T-helper 1 cell (primary cell): ENCODE measurements at regions not wholly inside any gene's neighbourhood (a gene's known extent, or its start where the extent isn't known, plus 50 kb on each side); places are given as distances from the start of the nearest gene placed in this dataset.

Experiments used
- DNase-seq, 5 donors: peaks; one replicate each; pipeline ENCODE4 v3.0.0-alpha.2; 2012 to 2020

DNA sequence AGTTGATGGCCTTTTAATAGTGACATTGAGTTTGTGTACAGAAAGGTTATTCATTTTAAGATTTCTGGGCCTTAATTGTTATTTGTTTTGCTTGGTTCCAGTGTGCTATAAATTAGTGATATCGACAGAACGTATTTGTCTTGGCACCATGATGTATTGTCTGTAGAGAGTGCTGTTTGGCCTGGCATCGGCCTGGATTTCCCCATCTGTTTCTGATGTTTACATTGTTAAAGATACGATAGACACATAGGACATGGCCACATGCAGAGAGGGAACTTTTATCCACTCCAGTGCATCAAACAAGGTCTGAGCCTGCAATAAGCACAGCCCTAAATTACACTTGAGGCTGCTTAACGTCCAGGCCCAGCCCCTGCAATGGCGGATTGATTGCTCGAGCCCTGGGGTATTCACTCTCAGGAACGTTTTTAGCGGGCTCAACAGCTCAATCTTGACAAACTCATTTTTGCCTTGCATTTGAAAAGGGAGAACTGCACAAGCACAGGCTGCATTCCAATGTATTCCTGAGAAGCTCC lies 144.7 kb downstream of the SLC4A3 start:
- no peak for DNase-seq

DNA sequence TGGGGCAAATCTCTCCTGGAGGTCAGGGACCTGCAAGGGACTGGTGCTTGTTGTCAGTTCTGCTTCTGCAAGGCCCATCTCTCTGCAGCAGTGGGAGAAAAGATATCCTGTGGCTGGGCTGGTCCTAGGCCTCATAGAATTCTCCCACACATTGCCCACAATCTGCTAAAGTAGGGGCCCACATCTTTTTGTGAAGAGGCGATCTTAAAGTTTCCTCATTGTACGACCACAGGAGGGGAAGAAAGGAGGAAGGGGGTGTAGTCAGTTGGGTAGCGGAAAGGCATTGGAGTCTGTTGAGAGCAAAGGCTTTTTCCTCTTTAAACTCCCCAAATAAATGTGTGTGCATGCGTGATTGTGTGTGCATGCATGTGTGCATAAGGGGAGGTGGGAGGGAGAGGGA lies 145.3 kb downstream of the SLC4A3 start:
- DNase-seq = no peak

DNA sequence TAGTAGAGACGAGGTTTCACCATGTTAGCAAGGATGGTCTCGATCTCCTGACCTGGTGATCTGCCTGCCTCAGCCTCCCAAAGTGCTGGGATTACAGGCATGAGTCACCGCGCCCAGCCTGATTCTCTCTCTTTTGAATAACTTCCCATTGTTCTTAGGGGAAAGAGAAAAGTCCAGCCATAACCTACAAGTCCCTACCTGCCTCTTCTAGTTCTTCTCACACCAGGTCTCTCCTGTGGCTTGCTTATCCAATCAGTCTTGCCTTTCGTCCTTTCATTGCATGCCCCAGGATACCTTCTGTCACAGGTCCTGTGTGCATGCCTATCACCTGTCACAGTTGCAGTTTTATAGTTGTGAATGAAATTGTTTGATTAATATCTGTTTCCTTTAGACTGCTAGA lies 148.1 kb downstream of the SLC4A3 start:
- DNase-seq = no peak

DNA sequence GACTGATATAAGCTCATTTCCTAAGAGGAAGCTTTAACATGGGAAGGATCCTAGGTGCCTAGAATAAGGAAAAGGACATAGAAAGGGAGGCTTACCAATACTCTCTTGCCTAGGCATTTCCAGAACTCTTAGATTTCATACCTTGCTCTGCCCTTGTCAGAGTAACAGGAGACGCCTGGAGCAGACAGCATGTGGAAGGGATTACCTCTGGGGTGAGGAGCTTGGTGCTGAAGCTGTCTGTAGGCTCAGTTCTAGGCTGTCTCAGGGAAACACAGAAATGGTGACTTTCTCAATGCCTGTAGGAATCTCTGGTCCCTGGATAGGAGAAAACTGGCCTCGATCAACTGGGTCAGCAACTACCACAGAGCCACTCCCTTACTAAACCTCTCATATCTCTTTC lies 150.0 kb downstream of the SLC4A3 start:
- no peak for DNase-seq

DNA sequence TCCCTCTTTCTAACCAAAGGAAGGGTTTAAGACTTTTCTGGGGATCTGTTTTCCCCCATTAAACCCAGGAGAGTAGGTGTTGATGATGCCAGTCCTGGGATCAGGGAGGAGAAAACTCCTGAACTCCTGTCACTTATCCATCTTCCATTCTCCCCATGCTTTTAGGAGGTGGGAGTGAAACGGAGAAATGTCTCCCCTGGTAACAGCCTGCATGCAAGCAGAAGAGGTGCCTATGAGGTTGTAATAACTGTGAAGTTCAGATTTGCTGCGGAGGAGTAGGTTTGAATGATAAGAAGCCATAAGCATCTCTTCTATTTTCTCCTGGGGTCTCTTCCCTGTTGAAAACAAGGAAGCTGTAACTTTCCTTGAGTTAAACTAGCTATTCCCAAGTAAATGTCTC lies 150.8 kb downstream of the SLC4A3 start:
- no peak for DNase-seq

DNA sequence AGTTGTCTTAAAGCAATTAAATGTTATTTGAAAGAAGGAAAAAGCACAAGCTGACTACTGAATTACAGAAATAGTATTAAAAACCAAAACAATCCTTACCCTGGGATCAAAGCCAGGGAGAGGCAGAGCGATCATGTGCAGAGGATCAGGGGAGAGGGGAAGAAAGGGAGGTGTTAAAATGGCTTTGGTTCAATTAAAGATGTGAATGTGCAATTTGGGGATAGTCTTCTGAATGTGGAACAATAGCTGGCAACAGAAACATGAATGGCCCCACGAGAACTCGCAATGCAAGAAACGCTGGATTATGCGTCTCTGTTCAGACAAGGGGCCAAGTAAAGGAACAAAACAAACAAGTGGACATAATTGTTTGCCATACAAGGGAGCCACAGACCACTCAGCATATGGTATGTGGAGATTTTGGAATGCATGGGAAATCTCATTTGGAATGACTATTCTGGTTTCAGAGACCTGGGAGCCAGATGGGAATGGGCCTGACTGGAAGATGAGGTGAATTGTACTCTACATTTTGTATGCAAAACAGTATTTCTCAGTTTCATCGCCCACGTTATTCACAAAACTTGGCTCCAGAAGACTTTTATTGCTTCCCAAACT lies 155.4 kb downstream of the SLC4A3 start:
- DNase-seq = no peak

DNA sequence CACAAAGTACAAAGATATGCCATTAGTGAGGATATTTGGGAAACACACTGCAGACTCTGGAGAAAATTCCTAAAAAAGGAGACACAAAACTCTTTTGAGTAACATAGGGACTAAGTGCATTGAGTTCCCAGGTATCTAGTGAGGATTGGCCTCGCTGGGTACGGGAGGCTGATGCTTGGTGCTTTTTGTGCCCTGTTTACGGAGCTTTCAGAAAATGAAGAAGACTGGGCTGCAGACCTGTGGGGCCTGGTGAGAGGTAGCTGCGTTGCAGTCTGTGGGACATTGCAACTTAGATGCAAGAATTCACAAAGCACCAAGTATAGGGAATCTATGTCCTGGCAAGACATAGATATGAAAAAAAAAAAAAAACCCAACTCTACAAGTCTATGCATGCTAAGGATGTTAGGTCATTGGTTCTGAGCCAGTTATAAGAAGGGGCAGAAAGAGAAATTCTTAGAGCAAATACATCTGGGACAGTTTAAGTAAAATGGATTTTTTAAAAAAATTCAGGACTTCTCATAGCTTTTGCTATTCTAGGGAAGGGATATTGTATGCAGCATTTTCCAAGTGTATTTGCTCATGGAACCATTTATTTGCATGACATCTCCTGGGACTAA lies 156.0 kb downstream of the SLC4A3 start:
- DNase-seq = no peak

DNA sequence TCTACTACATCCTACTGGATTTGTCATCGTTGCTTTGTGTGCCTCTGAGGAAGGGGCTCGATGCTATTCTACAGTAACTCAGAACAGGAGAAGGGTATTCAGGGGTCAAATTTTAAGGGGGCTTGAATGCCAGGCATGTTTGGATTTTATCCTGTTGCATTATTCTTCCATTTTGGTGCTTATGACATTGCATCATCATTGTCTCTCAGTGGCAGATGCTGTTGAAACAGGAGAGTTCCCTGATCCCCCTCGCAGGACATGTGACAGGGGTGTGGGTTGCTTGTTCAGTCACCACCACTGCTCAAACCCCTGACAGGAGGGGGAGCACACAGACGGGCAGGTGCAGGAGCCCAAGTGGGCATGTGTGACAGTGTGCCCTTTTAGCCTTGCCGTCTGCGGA lies 156.7 kb downstream of the SLC4A3 start:
- no peak for DNase-seq

DNA sequence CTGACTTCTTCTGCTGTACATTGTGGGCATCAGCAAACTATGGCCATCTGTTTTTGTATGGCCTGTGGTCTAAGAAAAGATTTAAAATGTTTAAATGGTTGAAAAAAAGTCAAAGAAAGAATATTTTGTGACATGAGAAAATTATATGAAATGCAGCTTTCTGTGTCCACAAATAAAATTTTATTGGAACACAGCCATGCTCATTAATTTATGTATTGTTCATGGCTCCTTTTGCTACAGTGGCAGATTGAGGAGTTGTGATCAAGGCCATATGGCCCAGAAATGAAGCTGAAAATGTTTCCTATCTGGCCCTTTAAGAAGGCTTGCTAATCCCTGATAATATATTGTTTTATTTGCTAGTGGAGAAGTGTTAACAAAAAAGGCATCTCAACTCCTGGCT lies 162.0 kb downstream of the SLC4A3 start:
- no peak for DNase-seq

DNA sequence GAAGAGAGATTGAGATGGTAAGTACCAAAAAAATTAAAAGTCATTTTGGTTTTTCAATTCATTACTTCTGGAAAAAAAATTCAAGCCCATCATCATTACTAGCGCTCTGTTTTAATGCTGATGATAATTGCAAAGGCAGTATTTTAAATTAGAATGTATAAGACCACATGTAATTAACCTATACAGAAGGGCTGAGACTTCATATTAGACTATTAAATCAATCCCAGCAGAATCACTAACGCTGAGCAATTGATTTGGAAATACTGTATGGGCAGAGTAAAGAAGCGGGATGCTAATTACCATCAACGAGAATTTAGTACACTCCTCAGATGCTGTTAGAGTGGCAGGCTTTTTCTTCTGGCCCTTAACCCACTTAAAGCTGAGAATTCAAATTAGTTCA lies 165.0 kb downstream of the SLC4A3 start:
- DNase-seq = no peak

DNA sequence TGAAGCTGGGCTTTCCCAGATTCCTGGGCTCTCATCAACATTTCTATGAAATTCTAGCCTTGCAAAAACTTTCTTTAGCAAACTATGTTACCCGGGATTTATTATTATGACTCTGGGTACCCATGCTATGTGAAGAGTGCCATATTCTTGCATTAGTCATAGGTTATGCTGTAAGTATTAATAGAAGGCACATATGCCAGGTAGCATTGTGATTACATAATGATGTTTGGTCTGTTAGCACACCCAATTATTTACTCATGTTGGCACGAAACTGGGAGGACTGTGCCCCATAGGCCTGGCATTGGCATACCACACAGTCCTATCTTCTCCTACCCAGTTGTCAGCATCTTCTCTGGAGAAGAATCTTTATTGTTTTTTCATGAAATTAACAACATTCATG lies 171.0 kb downstream of the SLC4A3 start:
- DNase-seq = no peak

DNA sequence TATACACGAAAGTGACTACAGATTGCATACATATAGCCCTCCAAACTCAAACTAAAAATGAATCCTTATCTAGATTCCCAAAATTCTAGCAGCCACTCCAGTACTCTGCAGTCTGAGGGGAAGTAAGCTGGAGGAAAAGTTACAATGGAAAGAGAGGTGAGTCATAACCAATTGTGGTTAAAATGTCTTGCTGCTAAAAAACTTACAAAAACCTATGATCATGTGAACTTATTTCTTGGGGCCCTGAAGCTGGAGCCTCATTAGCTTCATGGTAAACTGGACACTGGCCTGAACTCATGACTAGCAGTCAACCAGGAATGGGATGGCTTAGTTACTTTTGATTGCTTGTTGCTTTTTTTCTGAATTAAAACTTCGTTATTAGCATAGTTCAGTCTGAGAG lies 175.9 kb downstream of the SLC4A3 start:
- DNase-seq = no peak

DNA sequence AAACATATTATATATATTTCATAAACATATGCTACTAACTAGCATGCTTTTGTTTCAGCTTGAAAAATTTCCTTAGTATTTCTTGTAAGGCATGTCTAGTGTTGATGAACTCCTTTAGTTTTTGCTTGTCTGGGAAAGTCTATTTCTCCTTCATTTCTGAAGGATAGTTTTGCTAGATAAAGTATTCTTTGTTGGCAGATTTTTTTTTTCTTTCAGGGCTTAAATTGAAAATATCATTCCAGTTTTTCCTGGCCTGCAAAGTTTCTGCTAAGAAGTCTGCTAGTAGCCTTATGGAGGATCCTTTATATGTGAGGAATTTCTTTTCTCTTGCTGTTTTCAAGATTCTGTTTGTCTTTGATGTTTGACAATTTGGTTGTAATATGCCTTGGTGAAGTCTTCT lies 183.5 kb downstream of the SLC4A3 start:
- DNase-seq = no peak

DNA sequence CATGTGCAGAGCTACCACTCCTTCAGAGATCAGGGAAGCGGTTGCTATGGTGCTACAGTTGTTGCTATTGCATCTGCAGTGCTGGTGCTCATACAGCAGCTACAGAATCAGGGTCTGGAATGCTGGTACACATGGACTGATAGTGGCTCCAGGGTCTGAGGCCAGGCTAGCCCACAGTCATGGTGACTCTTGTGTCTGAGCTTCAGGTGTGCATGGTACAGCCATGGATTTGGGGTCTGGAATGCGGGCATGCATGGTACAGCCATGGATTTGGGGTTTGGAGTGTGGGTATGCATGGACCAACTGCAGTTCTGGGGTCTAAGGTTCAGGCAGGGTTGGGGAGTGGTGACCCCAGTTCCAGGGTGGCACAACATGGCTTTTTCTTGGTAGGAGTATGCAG lies 185.2 kb downstream of the SLC4A3 start:
- DNase-seq = no peak

DNA sequence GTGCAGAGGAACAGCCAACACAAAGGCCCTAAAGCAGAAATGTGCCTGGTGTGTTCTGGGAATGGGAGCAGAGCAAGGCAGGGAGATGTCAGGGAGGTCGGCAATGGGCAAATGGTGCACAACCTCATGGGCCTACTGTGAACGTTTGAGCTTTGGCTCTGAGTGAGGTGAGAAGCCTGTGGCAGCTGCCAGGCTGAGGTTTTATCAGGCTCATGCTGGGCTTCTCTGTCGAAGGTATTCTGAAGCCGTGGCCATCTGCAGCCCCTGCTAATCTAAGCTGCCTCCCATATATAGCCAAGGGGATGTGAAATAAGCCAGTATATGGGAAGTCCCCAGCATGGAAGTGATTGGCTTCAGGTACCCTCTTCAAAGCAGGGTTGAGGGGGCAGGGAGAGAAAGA lies 193.3 kb downstream of the SLC4A3 start:
- no peak for DNase-seq

DNA sequence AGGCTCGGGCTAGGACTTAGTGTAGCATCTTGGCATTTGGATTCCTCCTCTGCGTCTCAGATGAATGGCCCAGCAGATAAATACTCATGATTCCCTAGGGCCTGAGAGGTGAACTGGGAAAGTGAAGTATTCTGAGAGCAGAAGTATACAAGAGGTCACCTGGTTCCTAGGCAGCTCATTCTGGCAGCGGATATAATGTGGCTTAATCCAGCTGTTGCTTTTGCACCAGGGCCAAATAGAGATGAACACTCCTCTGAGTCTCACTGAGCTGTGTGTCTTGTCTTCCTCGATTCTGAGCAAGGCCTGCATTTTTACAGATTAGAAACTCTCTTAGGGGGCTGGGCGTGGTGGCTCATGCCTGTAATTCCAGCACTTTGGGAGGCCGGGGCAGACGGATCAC lies 196.1 kb downstream of the SLC4A3 start:
- no peak for DNase-seq

DNA sequence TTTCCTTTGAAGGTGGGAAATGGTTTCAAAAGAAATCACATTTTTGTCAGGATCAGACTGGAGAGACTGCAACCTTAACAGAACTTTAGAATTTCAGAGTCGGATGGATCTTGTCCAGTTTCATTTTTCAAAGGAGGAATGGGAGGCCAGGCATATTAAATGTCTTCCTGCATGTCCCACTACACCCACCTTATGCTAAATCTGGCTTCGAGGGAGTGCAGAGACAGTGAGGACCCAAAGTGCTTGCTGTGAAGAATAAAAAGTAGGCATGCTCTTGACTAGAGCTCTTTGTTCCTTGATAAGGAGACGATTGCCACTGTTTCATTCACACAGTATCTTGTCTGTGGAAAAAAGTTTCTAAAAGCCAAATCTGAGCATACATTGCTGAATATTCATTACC lies 197.6 kb downstream of the SLC4A3 start:
- DNase-seq = no peak

DNA sequence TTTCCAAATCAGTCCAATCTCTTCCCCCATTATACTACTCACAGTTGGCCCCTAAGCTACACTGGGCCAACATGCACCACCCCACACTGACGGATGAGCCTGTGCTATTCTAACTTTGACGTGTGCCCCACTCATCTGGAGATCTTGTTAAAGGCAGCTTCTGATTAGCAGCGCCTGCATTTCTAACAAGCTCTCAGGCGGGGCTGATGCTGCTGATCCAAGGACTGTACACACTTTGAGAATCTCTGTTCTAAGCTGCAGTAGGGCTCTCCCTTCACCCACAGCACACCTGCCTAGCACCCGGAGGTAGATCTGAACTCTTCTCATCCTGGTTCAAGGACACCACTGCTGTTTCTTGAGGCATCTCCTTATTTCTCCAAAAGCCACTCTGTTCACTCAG lies 200.7 kb downstream of the SLC4A3 start:
- DNase-seq = no peak

DNA sequence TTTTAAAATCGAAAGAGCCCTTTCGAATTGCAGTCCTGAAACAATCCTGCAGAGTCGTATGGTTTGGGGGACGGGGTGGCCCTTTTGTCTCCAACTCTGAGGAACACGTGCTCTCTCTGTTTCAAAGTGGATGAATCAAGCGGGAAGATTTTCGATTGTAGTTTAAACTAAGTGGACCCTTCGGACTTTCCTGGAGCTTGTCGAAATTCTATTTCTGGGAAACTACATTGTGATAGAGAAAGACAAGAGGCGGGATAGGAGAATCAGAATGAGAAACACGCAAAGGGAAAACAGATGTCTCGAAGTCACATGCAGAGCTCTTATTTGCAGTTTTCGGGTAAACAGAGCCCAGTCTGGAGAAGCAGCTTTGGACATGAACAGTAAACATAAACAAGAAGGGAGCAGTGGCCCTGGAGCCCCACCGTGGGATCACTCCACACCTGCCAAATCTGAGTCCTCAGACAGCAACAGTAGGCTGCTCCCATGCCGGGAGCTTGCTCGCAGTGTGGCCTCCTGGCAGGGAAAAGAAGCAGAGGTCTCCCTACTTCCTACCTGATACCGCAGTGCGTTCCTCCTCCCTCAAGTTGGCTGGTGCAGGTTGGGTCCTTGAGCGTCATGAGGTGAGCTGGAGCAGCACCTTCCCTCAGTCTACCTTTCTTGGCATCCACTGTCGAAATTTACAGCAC lies 202.4 kb downstream of the SLC4A3 start:
- DNase-seq = no peak

DNA sequence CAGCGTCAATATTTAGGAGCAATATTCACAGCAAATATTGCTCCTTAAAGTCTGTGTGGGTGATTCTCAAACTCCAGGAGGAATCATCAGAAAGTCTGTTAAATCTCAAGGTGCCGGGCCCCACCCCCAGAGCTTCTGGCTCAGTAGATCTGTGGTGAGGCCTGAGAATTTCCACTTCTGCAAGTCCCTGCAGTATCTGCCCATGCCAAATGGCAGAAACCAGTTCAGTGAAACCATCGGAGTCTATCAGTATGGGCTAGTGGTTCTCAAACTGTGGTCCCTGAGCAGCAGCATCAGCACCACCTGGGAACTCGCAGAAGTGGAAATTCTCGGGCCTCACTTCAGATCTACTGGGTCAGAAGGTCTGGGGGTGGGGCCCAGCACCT lies 202.9 kb downstream of the SLC4A3 start:
- no peak for DNase-seq

DNA sequence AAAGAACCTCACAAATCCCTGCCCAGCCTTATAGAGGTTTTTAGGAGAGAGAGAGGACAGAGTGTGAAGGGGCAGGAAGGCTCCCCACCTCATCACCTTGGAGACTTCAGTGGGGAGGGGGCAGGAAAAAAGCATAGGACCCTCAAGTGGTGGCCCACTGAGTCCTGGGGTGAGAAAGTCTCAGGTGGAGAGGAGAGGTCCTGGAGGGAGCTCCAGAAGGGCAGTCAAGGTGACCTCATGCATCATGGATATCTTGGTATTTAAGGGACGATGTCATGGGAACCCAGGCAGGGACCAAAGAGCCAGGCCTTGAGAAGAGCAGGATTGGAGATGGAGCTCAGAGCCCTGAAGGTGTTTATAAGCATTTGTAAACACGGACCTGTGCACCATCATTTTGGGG lies 204.5 kb downstream of the SLC4A3 start:
- no peak for DNase-seq

DNA sequence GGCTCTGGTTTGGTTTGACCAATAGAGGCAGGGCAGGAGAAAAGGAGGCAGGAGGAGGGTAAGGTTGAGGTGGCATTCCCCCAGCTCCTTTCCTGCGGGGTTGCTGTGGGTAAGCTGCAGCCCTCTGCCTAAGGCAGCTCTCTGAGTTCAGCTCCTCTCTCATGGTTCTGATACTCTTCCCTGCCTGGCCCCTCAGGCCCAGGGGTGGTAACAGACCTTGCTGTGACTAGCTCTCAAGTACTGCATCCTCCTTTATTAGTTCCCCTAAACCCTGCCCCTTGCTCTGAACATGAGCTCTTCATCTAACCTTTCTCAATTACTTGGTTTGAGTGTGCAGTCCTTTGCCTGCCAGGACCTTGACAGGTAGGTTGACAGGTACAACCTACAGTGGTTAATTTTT lies 205.5 kb downstream of the SLC4A3 start:
- DNase-seq = no peak

DNA sequence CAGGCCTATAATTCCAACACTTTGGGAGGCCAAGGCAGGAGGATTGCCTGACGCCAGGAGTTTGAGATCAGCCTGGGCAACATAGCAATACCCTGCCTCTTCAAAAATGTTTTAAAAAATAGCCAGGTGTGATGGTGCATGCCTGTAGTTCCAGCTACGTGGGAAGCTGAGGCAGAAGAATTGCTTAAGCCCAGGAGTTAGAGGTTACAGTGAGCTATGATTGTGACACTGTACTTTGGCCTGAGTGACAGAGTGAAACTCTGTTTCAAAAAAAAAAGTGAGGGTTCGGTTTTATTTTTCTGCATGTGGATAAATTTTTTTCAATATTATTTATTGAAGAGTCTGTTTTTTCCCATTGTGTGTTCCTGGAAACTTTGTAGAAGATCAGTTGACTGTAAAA lies 208.1 kb downstream of the SLC4A3 start:
- DNase-seq = no peak

DNA sequence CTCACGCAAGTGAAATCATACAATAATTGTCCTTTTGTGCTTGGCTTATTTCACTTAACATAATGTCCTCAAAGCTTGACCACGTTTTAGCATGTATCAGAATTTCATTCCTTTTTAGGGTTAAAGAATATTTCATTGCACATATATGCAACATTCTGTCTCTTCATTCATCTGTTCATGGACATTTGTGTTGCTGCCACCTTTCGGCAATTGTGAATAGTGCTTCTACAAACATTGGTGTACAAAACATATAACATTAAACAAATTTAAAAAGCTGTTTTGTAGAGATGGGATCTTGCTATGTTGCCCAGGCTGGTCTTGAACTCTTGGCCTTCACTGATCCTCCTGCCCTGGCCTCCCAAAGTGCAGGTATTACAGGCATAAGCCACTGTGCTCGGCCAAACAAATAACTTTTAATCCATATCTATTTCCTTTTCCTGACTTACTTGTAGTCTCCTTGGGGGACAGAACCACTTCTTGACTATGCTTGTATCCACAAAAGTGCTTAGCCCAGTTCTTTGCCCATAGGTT lies 209.3 kb downstream of the SLC4A3 start:
- DNase-seq = no peak
